MCF 10A (cell line): ENCODE measurements at regions not wholly inside any gene's neighbourhood (a gene's known extent, or its start where the extent isn't known, plus 50 kb on each side); places are given as distances from the start of the nearest gene placed in this dataset.

ENCODE experiments used
- BruUV-seq: library from RNA; stranded (reverse); fragments of 400-500 nt; replicated peaks from 2 replicates; lab custom pipeline; 2021; lab: Mats Ljungman, UMichigan
- CTCF ChIA-PET: fragments of 300-600 bp; sonication (Branson Sonifier 250); formaldehyde crosslinking; extraction: SDS; loops from one replicate; lab custom pipeline; 2021; ENCODE audit warnings: antibody characterized with exemption, inconsistent platforms; lab: Yijun Ruan, JAX
- POLR2A ChIA-PET: fragments of 300-600, 350-650 bp; sonication (Branson Sonifier 250); formaldehyde crosslinking; extraction: SDS; loops from one replicate; lab custom pipeline; 2020; ENCODE audit warnings: antibody characterized with exemption, inconsistent platforms; lab: Yijun Ruan, JAX
- DNase-seq: peaks from one replicate; pipeline ENCODE4 v3.0.0-alpha.2; 2018; ENCODE audit not compliant: unreplicated experiment
- H3K27ac Mint-ChIP-seq: one replicate; pipeline ENCODE4 v1.8.0; 2022; ENCODE audit warnings: mild to moderate bottlenecking, low read depth, mixed read lengths; ENCODE audit not compliant: unreplicated experiment
- H3K27me3 Mint-ChIP-seq: one replicate; pipeline ENCODE4 v1.8.0; 2022; ENCODE audit warnings: mixed read lengths; ENCODE audit not compliant: insufficient read depth, unreplicated experiment
- H3K36me3 Mint-ChIP-seq: one replicate; pipeline ENCODE4 v1.8.0; 2022; ENCODE audit warnings: mild to moderate bottlenecking, moderate library complexity, mixed read lengths; ENCODE audit not compliant: insufficient read depth, unreplicated experiment
- H3K4me1 Mint-ChIP-seq: one replicate; pipeline ENCODE4 v1.8.0; 2022; ENCODE audit warnings: mixed read lengths; ENCODE audit not compliant: insufficient read depth, unreplicated experiment
- H3K4me3 Mint-ChIP-seq: one replicate; pipeline ENCODE4 v1.8.0; 2022; ENCODE audit warnings: mild to moderate bottlenecking, moderate library complexity, mixed read lengths; ENCODE audit not compliant: unreplicated experiment
- H3K9me3 Mint-ChIP-seq: one replicate; pipeline ENCODE4 v1.8.0; 2022; ENCODE audit warnings: mixed read lengths; ENCODE audit not compliant: unreplicated experiment
- intact Hi-C: fragments of 100-400 bp; cut with micrococcal nuclease; formaldehyde crosslinking; loops from 2 replicates; pipeline ENCODE4 v1.14.1; 2022
- TF ChIP-seq, protein P1 (sequence below): fragments of 200-600 bp; IDR thresholded peaks from one replicate; pipeline ENCODE4 v1.8.0; 2022; ENCODE audit warnings: antibody characterized with exemption, mild to moderate bottlenecking; ENCODE audit not compliant: unreplicated experiment

GRCh38 chr5:74255692-74256392 lies 384.7 kb downstream of the ENC1 start:
- peaks cover 41% of the 10 kb centered on the region for H3K4me1 Mint-ChIP-seq
- H3K9me3 Mint-ChIP-seq, result no peaks in the 10 kb centered on the region
- intact Hi-C loops, result loop anchor here (10.0 kb wide), 1 partner anchor 59 kb away; no protein-coding TSS in a partner anchor
- no TSS peak for BruUV-seq
- CTCF ChIA-PET, result no interaction called here
- no peak for DNase-seq
- H3K4me3 Mint-ChIP-seq, result no peak overlapping the region
- no peaks in the 10 kb centered on the region for H3K36me3 Mint-ChIP-seq
- H3K27ac Mint-ChIP-seq, result no peak overlapping the region
- H3K27me3 Mint-ChIP-seq, result no peaks in the 10 kb centered on the region
- TF ChIP-seq, protein P1, sequence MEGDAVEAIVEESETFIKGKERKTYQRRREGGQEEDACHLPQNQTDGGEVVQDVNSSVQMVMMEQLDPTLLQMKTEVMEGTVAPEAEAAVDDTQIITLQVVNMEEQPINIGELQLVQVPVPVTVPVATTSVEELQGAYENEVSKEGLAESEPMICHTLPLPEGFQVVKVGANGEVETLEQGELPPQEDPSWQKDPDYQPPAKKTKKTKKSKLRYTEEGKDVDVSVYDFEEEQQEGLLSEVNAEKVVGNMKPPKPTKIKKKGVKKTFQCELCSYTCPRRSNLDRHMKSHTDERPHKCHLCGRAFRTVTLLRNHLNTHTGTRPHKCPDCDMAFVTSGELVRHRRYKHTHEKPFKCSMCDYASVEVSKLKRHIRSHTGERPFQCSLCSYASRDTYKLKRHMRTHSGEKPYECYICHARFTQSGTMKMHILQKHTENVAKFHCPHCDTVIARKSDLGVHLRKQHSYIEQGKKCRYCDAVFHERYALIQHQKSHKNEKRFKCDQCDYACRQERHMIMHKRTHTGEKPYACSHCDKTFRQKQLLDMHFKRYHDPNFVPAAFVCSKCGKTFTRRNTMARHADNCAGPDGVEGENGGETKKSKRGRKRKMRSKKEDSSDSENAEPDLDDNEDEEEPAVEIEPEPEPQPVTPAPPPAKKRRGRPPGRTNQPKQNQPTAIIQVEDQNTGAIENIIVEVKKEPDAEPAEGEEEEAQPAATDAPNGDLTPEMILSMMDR, result no peak
- POLR2A ChIA-PET, result no interaction called here

DNA sequence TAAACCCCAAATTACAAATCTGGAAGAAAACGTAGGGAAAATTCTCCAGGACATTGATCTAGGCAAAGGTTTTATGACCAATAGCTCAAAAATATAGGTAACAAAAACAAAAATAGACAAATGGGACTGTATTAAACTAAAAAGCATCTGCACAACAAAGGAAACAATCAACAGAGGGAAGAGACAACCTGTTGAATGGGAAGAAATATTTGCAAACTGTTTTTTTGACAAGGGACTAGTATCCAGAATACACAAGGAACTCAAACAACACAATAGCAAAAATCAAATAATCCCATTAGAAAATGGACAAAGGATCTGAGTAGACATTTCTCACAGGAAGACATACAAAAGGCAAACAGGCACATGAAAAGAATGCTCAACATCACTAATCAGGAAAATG lies 386.3 kb downstream of the ENC1 start:
- ChIA-PET POLR2A (no interaction called here), CTCF (no interaction called here)
- no peaks in the 10 kb centered on the region for H3K36me3 Mint-ChIP-seq
- no peak overlapping the region for H3K27ac Mint-ChIP-seq
- no peak overlapping the region for H3K4me3 Mint-ChIP-seq
- peaks cover 45% of the 10 kb centered on the region for H3K4me1 Mint-ChIP-seq
- TF ChIP-seq, protein P1, result no peak
- intact Hi-C loops, result loop anchor here (10.0 kb wide), 1 partner anchor 61 kb away; no protein-coding TSS in a partner anchor
- BruUV-seq, result no TSS peak
- no peak for DNase-seq
- no peaks in the 10 kb centered on the region for H3K27me3 Mint-ChIP-seq
- H3K9me3 Mint-ChIP-seq, result no peaks in the 10 kb centered on the region

- peaks cover 26% of the 10 kb centered on the region for H3K4me1 Mint-ChIP-seq
- no peak for DNase-seq
- H3K27me3 Mint-ChIP-seq, result no peaks in the 10 kb centered on the region
- peak overlapping the region; percentile 82 for H3K27ac Mint-ChIP-seq
- no TSS peak for BruUV-seq
- no peaks in the 10 kb centered on the region for H3K9me3 Mint-ChIP-seq
- ChIA-PET CTCF (no interaction called here), POLR2A (interaction anchor here (0.7 to 1.2 kb wide), 4 partner anchors 38 to 218 kb away, joined by 3 to 5 read pairs (median 3); no protein-coding TSS in a partner anchor)
- H3K36me3 Mint-ChIP-seq, result no peaks in the 10 kb centered on the region
- TF ChIP-seq, protein P1, result no peak
- no peak overlapping the region for H3K4me3 Mint-ChIP-seq
- intact Hi-C loops, result loop anchor here (10.0 kb wide), 1 partner anchor 63 kb away; no protein-coding TSS in a partner anchor
Measured at GRCh38 chr5:74252044-74252443, 388.5 kb downstream of the ENC1 start.

GRCh38 chr5:74251141-74252035 lies 389.1 kb downstream of the ENC1 start:
- Mint-ChIP-seq H3K9me3 (no peaks in the 10 kb centered on the region), H3K4me1 (peaks cover 22% of the 10 kb centered on the region), H3K4me3 (no peak overlapping the region), H3K27ac (peak overlapping the region; percentile 82), H3K27me3 (no peaks in the 10 kb centered on the region), H3K36me3 (no peaks in the 10 kb centered on the region)
- ChIA-PET CTCF (no interaction called here), POLR2A (interaction anchor here (0.7 to 1.2 kb wide), 3 partner anchors 38 to 64 kb away, joined by 3 to 5 read pairs (median 3); no protein-coding TSS in a partner anchor)
- intact Hi-C loops, result loop anchor here (2.0 to 10.0 kb wide), 2 partner anchors 63 to 387 kb away; no protein-coding TSS in a partner anchor
- peak; percentile 94 for DNase-seq
- BruUV-seq, result no TSS peak
- TF ChIP-seq, protein P1, result no peak
